ENCODE measurements at regions not wholly inside any gene's neighbourhood (a gene's known extent, or its start where the extent isn't known, plus 50 kb on each side); places are given as distances from the start of the nearest gene placed in this dataset.

DNA sequence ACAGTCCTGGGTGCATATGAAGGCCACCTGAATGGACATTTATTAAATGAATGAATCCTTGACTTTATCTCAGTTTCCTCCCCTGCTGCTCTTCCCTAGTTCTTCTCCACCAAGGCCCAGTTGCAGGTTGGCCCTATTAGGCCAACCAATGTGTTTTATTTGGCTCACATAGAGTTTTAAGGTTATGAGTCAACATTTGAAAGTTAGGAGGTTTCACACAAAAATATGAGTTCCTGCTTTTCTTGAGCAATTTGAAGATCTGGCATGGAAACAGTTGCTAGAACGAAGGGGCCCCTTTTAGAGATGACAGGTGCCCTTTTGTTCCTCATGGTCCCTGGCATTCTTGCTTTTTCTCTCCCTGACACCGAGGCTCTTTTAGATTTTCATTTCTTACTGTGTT is 83.0 kb upstream of the PDZRN3 start:
- TF ChIP-seq, protein P1, sequence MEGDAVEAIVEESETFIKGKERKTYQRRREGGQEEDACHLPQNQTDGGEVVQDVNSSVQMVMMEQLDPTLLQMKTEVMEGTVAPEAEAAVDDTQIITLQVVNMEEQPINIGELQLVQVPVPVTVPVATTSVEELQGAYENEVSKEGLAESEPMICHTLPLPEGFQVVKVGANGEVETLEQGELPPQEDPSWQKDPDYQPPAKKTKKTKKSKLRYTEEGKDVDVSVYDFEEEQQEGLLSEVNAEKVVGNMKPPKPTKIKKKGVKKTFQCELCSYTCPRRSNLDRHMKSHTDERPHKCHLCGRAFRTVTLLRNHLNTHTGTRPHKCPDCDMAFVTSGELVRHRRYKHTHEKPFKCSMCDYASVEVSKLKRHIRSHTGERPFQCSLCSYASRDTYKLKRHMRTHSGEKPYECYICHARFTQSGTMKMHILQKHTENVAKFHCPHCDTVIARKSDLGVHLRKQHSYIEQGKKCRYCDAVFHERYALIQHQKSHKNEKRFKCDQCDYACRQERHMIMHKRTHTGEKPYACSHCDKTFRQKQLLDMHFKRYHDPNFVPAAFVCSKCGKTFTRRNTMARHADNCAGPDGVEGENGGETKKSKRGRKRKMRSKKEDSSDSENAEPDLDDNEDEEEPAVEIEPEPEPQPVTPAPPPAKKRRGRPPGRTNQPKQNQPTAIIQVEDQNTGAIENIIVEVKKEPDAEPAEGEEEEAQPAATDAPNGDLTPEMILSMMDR (conservative IDR thresholded peaks at IDR 0.05): no peak
- no peak for TF ChIP-seq EZH2 (IDR thresholded peaks at IDR 0.05; ENCODE audit: low read depth)

Measured in PC-9 (cell line).